GM10248 (cell line): ENCODE measurements at regions not wholly inside any gene's neighbourhood (a gene's known extent, or its start where the extent isn't known, plus 50 kb on each side); places are given as distances from the start of the nearest gene placed in this dataset.

Experiments used
- CTCF ChIA-PET: fragments of 300-600 bp; sonication (Branson Sonifier 250); formaldehyde crosslinking; extraction: SDS; loops from one replicate; lab custom pipeline; 2021; ENCODE audit warnings: antibody characterized with exemption; lab: Yijun Ruan, JAX
- POLR2A ChIA-PET: fragments of 350-650 bp; sonication (Branson Sonifier 250); formaldehyde crosslinking; extraction: SDS; loops from one replicate; lab custom pipeline; 2020; ENCODE audit warnings: antibody characterized with exemption; lab: Yijun Ruan, JAX
- DNase-seq: peaks from one replicate; pipeline ENCODE4 v3.0.0; 2012; ENCODE audit errors: extremely low spot score
- CTCF ChIP-seq: IDR thresholded peaks from 2 replicates; pipeline ENCODE4 v1.5.1; 2012; ENCODE audit warnings: mild to moderate bottlenecking, low read depth; ENCODE audit errors: extremely low read depth, missing control alignments, control extremely low read depth

- ChIA-PET CTCF (no interaction called here), POLR2A (no interaction called here)
- DNase-seq: no peak
- TF ChIP-seq CTCF: no peak
Measured at GRCh38 chr12:63212316-63212715, 61.3 kb upstream of the AVPR1A start.

GRCh38 chr12:63208956-63209355 lies 58.0 kb upstream of the AVPR1A start:
- DNase-seq: no peak
- TF ChIP-seq CTCF: no peak
- ChIA-PET POLR2A (no interaction called here), CTCF (no interaction called here)

- POLR2A ChIA-PET: no interaction called here
- TF ChIP-seq CTCF: no peak
- CTCF ChIA-PET: no interaction called here
- DNase-seq: no peak
Measured at GRCh38 chr12:63206909-63207308, 55.9 kb upstream of the AVPR1A start.

GRCh38 chr12:63206494-63206893 lies 55.5 kb upstream of the AVPR1A start:
- ChIA-PET CTCF (no interaction called here), POLR2A (no interaction called here)
- DNase-seq: no peak
- no peak for TF ChIP-seq CTCF
